NCI-H146 treated with DMSO at 0.1 percent for 48 hours (cell line): ENCODE measurements at regions not wholly inside any gene's neighbourhood (a gene's known extent, or its start where the extent isn't known, plus 50 kb on each side); places are given as distances from the start of the nearest gene placed in this dataset.
"Not testable (repeated sequence)": the region's sequence is repeated elsewhere in the genome, so short reads cannot be mapped to it uniquely, and the experiment has no call there.

ENCODE experiments used
- DNase-seq: peaks from one replicate; lab custom pipeline; 2025; ENCODE audit not compliant: unreplicated experiment; lab: John Stamatoyannopoulos, UW

- no peak for DNase-seq
Measured at GRCh38 chr22:33142282-33143055, 84.3 kb upstream of the SYN3 start.

- no peak for DNase-seq
Measured at GRCh38 chr22:33139937-33140336, 81.8 kb upstream of the SYN3 start.

- not testable (repeated sequence) for DNase-seq
Measured at GRCh38 chr22:33138333-33138732, 80.2 kb upstream of the SYN3 start.

- DNase-seq = no peak
Measured at GRCh38 chr22:33130473-33130872, 72.3 kb upstream of the SYN3 start.

- no peak for DNase-seq
Measured at GRCh38 chr22:33129621-33130020, 71.4 kb upstream of the SYN3 start.

- DNase-seq = peak; percentile 31
Measured at GRCh38 chr22:33126881-33127280, 68.7 kb upstream of the SYN3 start.

- DNase-seq = no peak
Measured at GRCh38 chr22:33124471-33124870, 66.3 kb upstream of the SYN3 start.

GRCh38 chr22:33122439-33122838 lies 64.3 kb upstream of the SYN3 start:
- DNase-seq = not testable (repeated sequence)

GRCh38 chr22:33119044-33119443 lies 60.9 kb upstream of the SYN3 start:
- no peak for DNase-seq

GRCh38 chr22:33117821-33118220 lies 59.6 kb upstream of the SYN3 start:
- DNase-seq = no peak

GRCh38 chr22:33116841-33117547 lies 58.8 kb upstream of the SYN3 start:
- DNase-seq = no peak

GRCh38 chr22:33114565-33114964 lies 56.4 kb upstream of the SYN3 start:
- no peak for DNase-seq

GRCh38 chr22:33112580-33112979 lies 54.4 kb upstream of the SYN3 start:
- DNase-seq = peak; percentile 98

- DNase-seq = no peak
Measured at GRCh38 chr22:33111491-33111890, 53.3 kb upstream of the SYN3 start.

- no peak for DNase-seq
Measured at GRCh38 chr22:33110562-33111163, 52.5 kb upstream of the SYN3 start.

GRCh38 chr22:33109514-33110430 lies 51.6 kb upstream of the SYN3 start:
- peak; percentile 29 for DNase-seq

- no peak for DNase-seq
Measured at GRCh38 chr22:33108037-33108436, 49.9 kb upstream of the SYN3 start.
